Fibroblast of lung (primary cell): ENCODE measurements at regions not wholly inside any gene's neighbourhood (a gene's known extent, or its start where the extent isn't known, plus 50 kb on each side); places are given as distances from the start of the nearest gene placed in this dataset.

Experiments
- DNase-seq, 2 donors: peaks; one replicate each; pipeline versions ENCODE4 v3.0.0 to v3.0.0-alpha.2; 2010; ENCODE audit warnings: low read depth in 2 of 2
- H2AFZ ChIP-seq: 2 replicates; pipeline ENCODE4 v1.5.1; 2012; ENCODE audit warnings: low read length, control low read depth, inconsistent platforms
- H3K27ac ChIP-seq: 2 replicates; pipeline ENCODE4 v1.5.1; 2011; ENCODE audit warnings: low read length, control low read depth; ENCODE audit not compliant: insufficient read depth
- H3K27me3 ChIP-seq: 2 replicates; pipeline ENCODE4 v1.5.1; 2011; ENCODE audit warnings: mild to moderate bottlenecking, low read length; ENCODE audit not compliant: control insufficient read depth, insufficient read depth
- H3K36me3 ChIP-seq: 2 replicates; pipeline ENCODE4 v1.5.1; 2011; ENCODE audit warnings: low read length; ENCODE audit not compliant: control insufficient read depth, insufficient read depth
- H3K4me1 ChIP-seq: 2 replicates; pipeline ENCODE4 v1.5.1; 2011; ENCODE audit warnings: low read length; ENCODE audit not compliant: control insufficient read depth, insufficient read depth; ENCODE audit errors: extremely low read depth
- H3K4me2 ChIP-seq: 2 replicates; pipeline ENCODE4 v1.5.1; 2011; ENCODE audit warnings: low read length, control low read depth; ENCODE audit not compliant: insufficient read depth; ENCODE audit errors: extremely low read depth
- H3K4me3 ChIP-seq, 4 experiments: fragments of 200-600 bp in 1 of 4; sonication (generic) in 1 of 4; replicated peaks in 1 of 4; 2 replicates each; pipeline ENCODE4 v1.5.1; 2011 to 2016; ENCODE audit warnings: low read length in 4 of 4, low read depth in 3 of 4, mild to moderate bottlenecking in 3 of 4, control low read depth in 2 of 4, inconsistent platforms in 1 of 4, mixed read lengths in 1 of 4; ENCODE audit not compliant: insufficient read depth in 1 of 4; ENCODE audit errors: control extremely low read depth in 1 of 4
- H3K79me2 ChIP-seq: 2 replicates; pipeline ENCODE4 v1.5.1; 2012; ENCODE audit warnings: mild to moderate bottlenecking, low read length, inconsistent platforms; ENCODE audit not compliant: control insufficient read depth, insufficient read depth
- H3K9ac ChIP-seq: 2 replicates; pipeline ENCODE4 v1.5.1; 2011; ENCODE audit warnings: mild to moderate bottlenecking, low read length, control low read depth; ENCODE audit not compliant: insufficient read depth
- H3K9me3 ChIP-seq: 2 replicates; pipeline ENCODE4 v1.5.1; 2012; ENCODE audit warnings: low read depth, low read length; ENCODE audit not compliant: control insufficient read depth, insufficient read depth
- H4K20me1 ChIP-seq: 2 replicates; pipeline ENCODE4 v1.5.1; 2011; ENCODE audit warnings: low read length; ENCODE audit not compliant: control insufficient read depth, insufficient read depth; ENCODE audit errors: extremely low read depth
- CTCF ChIP-seq, 2 donors: IDR thresholded peaks in 1 of 2; conservative IDR thresholded peaks in 1 of 2; 1 replicate in 1 of 2; 2 replicates in 1 of 2; pipeline ENCODE4 v1.5.1; 2011 to 2012; ENCODE audit warnings: low read length in 2 of 2, control low read depth in 1 of 2, inconsistent platforms in 1 of 2, low read depth in 1 of 2, mild to moderate bottlenecking in 1 of 2
- EZH2 ChIP-seq: IDR thresholded peaks from 2 replicates; pipeline ENCODE4 v1.5.1; 2012; ENCODE audit warnings: low read length, control low read depth, mild to moderate bottlenecking; ENCODE audit errors: missing control alignments

GRCh38 chr10:10128387-10128786 is 889.3 kb upstream of the CELF2 start:
- no peak overlapping the region for H2AFZ ChIP-seq
- no peaks in the 10 kb centered on the region for H3K27me3 ChIP-seq
- DNase-seq = peak; percentile 19 to 67
- no peak overlapping the region for H3K4me2 ChIP-seq
- no peak overlapping the region for H3K4me3 ChIP-seq
- H3K4me1 ChIP-seq = no peaks in the 10 kb centered on the region
- no peaks in the 10 kb centered on the region for H3K9me3 ChIP-seq
- no peak overlapping the region for H3K9ac ChIP-seq
- H4K20me1 ChIP-seq = no peaks in the 10 kb centered on the region
- no peak overlapping the region for H3K27ac ChIP-seq
- H3K79me2 ChIP-seq = no peaks in the 10 kb centered on the region
- H3K36me3 ChIP-seq = no peaks in the 10 kb centered on the region
- TF ChIP-seq CTCF (conservative IDR thresholded peaks at IDR 0.05 in 1 of 2, IDR thresholded peaks at IDR 0.05 in 1 of 2; ENCODE audit: low read depth in 1 of 2, low read length in 2 of 2) (no peak), EZH2 (no peak)

GRCh38 chr10:10130686-10131085 is 887.0 kb upstream of the CELF2 start:
- H3K79me2 ChIP-seq = no peaks in the 10 kb centered on the region
- TF ChIP-seq CTCF (conservative IDR thresholded peaks at IDR 0.05 in 1 of 2, IDR thresholded peaks at IDR 0.05 in 1 of 2; ENCODE audit: low read depth in 1 of 2, low read length in 2 of 2) (no peak), EZH2 (no peak)
- no peak for DNase-seq

GRCh38 chr10:10132009-10132408 is 885.7 kb upstream of the CELF2 start:
- Histone ChIP-seq H3K9me3 (no peaks in the 10 kb centered on the region), H3K9ac (no peak overlapping the region), H3K79me2 (no peaks in the 10 kb centered on the region), H2AFZ (no peak overlapping the region), H3K27ac (no peak overlapping the region), H3K4me3 (no peak overlapping the region), H4K20me1 (no peaks in the 10 kb centered on the region), H3K4me1 (no peaks in the 10 kb centered on the region), H3K36me3 (no peaks in the 10 kb centered on the region), H3K27me3 (no peaks in the 10 kb centered on the region), H3K4me2 (no peak overlapping the region)
- TF ChIP-seq CTCF (conservative IDR thresholded peaks at IDR 0.05 in 1 of 2, IDR thresholded peaks at IDR 0.05 in 1 of 2; ENCODE audit: low read depth in 1 of 2, low read length in 2 of 2) (no peak), EZH2 (no peak)
- DNase-seq = peak; percentile 3 to 47

More at GRCh38 chr10:10130686-10131085, 887.0 kb upstream of the CELF2 start:
- no peak overlapping the region for H3K27ac ChIP-seq
- H3K4me3 ChIP-seq = no peak overlapping the region
- no peaks in the 10 kb centered on the region for H3K27me3 ChIP-seq
- no peaks in the 10 kb centered on the region for H3K9me3 ChIP-seq
- no peaks in the 10 kb centered on the region for H4K20me1 ChIP-seq
- H3K4me2 ChIP-seq = no peak overlapping the region
- no peaks in the 10 kb centered on the region for H3K4me1 ChIP-seq
- no peak overlapping the region for H2AFZ ChIP-seq
- no peak overlapping the region for H3K9ac ChIP-seq
- H3K36me3 ChIP-seq = no peaks in the 10 kb centered on the region
